B cell (primary cell): ENCODE measurements at regions not wholly inside any gene's neighbourhood (a gene's known extent, or its start where the extent isn't known, plus 50 kb on each side); places are given as distances from the start of the nearest gene placed in this dataset.

Experiments used
- ATAC-seq: fragments of 200-7000 bp; cut with Tn5 transposase; one replicate; pipeline ENCODE4 v1.10.0; 2021; ENCODE audit warnings: low read depth, mild to moderate bottlenecking, moderate number of reproducible peaks, moderate library complexity
- CTCF ChIA-PET: fragments of 350-600 bp; sonication (Branson Sonifier 250); formaldehyde crosslinking; loops from one replicate; lab custom pipeline; 2021; ENCODE audit warnings: antibody characterized with exemption, inconsistent platforms; lab: Charles Lee
- POLR2A ChIA-PET: fragments of 350-600 bp; sonication (Branson Sonifier 250); formaldehyde crosslinking; loops from one replicate; lab custom pipeline; 2021; ENCODE audit warnings: antibody characterized with exemption; lab: Charles Lee
- DNase-seq: peaks from one replicate; pipeline ENCODE4 v3.0.0; 2013
- H2AFZ ChIP-seq: 2 replicates; pipeline ENCODE4 v1.6.1; 2012; ENCODE audit warnings: mild to moderate bottlenecking, low read depth, low read length; ENCODE audit not compliant: insufficient read depth, poor library complexity, severe bottlenecking
- H3K27ac ChIP-seq, 2 donors: 1 replicate in 1 of 2; 2 replicates in 1 of 2; pipeline ENCODE4 v1.5.1; 2012 to 2013; ENCODE audit warnings: low read length in 2 of 2, mild to moderate bottlenecking in 2 of 2, moderate library complexity in 1 of 2
- H3K27me3 ChIP-seq, 4 experiments: fragments of 200-600 bp in 1 of 4; sonication (generic) in 1 of 4; replicated peaks in 1 of 4; 1 replicate in 2 of 4; 2 replicates in 2 of 4; pipeline versions ENCODE4 v1.6.1 to v1.7.0; 2013 to 2016; ENCODE audit warnings: low read length in 3 of 4, mild to moderate bottlenecking in 2 of 4, mixed read lengths in 1 of 4, moderate library complexity in 1 of 4; ENCODE audit not compliant: insufficient read depth in 4 of 4, control insufficient read depth in 3 of 4; ENCODE audit errors: control extremely low read depth in 1 of 4
- H3K36me3 ChIP-seq, 2 experiments: replicated peaks in 1 of 2; 1 replicate in 1 of 2; 2 replicates in 1 of 2; pipeline versions ENCODE4 v1.6.1 to v1.7.1; 2013; ENCODE audit warnings: low read length in 1 of 2; ENCODE audit not compliant: insufficient read depth in 2 of 2, control insufficient read depth in 1 of 2; ENCODE audit errors: control extremely low read depth in 1 of 2, extremely low read depth in 1 of 2
- H3K4me1 ChIP-seq, 2 donors: fragments of 200-600 bp in 1 of 2; sonication (generic) in 1 of 2; 1 replicate in 1 of 2; 2 replicates in 1 of 2; pipeline versions ENCODE4 v1.5.1 to v1.6.1; 2013 to 2017; ENCODE audit warnings: low read length in 2 of 2; ENCODE audit not compliant: control insufficient read depth in 2 of 2, insufficient read depth in 2 of 2
- H3K4me2 ChIP-seq: replicated peaks from 2 replicates; pipeline ENCODE3; 2012; ENCODE audit warnings: mild to moderate bottlenecking, low read depth, low read length; ENCODE audit not compliant: poor library complexity, severe bottlenecking
- H3K4me3 ChIP-seq, 5 experiments: fragments of 200-600 bp in 1 of 5; sonication (generic) in 1 of 5; 1 replicate in 3 of 5; 2 replicates in 2 of 5; pipeline versions ENCODE4 v1.5.1 to v1.7.0; 2011 to 2016; ENCODE audit warnings: low read length in 4 of 5, mild to moderate bottlenecking in 4 of 5, low read depth in 2 of 5, control low read depth in 1 of 5, moderate library complexity in 1 of 5; ENCODE audit not compliant: insufficient read depth in 1 of 5; ENCODE audit errors: control extremely low read depth in 1 of 5, extremely low read depth in 1 of 5
- H3K79me2 ChIP-seq: fragments of 200-600 bp; sonication (generic); one replicate; pipeline ENCODE4 v1.6.0; 2016; ENCODE audit warnings: low read length; ENCODE audit not compliant: control insufficient read depth, insufficient read depth
- H3K9ac ChIP-seq: fragments of 200-600 bp; sonication (generic); 2 replicates; pipeline ENCODE4 v1.6.1; 2017; ENCODE audit warnings: mild to moderate bottlenecking, low read length, moderate library complexity
- H3K9me3 ChIP-seq, 3 donors: one replicate each; pipeline versions ENCODE4 v1.6.1 to v1.7.1; 2013; ENCODE audit warnings: low read length in 2 of 3; ENCODE audit not compliant: control insufficient read depth in 2 of 3, insufficient read depth in 1 of 3; ENCODE audit errors: control extremely low read depth in 1 of 3
- H4K20me1 ChIP-seq: 2 replicates; pipeline ENCODE4 v1.6.0; 2012; ENCODE audit warnings: mild to moderate bottlenecking, low read length; ENCODE audit not compliant: insufficient read depth, control insufficient read depth, poor library complexity, severe bottlenecking
- H3K27ac Mint-ChIP-seq: one replicate; pipeline ENCODE4 v1.8.0; 2021; ENCODE audit warnings: mixed read lengths
- H3K27me3 Mint-ChIP-seq: one replicate; pipeline ENCODE4 v1.8.0; 2021; ENCODE audit warnings: mixed read lengths
- H3K4me1 Mint-ChIP-seq: one replicate; pipeline ENCODE4 v1.8.0; 2021; ENCODE audit warnings: mixed read lengths
- H3K4me3 Mint-ChIP-seq: one replicate; pipeline ENCODE4 v1.8.0; 2021; ENCODE audit warnings: mixed read lengths
- H3K9me3 Mint-ChIP-seq: one replicate; pipeline ENCODE4 v1.8.0; 2022; ENCODE audit warnings: mixed read lengths; ENCODE audit not compliant: insufficient read depth
- CTCF ChIP-seq: fragments of 200-600 bp; IDR thresholded peaks from one replicate; pipeline ENCODE4 v1.8.0; 2022; ENCODE audit warnings: antibody characterized with exemption, mild to moderate bottlenecking
- EZH2 ChIP-seq: IDR thresholded peaks from 2 replicates; pipeline ENCODE4 v1.6.1; 2012; ENCODE audit warnings: borderline replicate concordance, low read depth, mild to moderate bottlenecking, moderate library complexity, low read length; ENCODE audit not compliant: insufficient read depth, poor library complexity, severe bottlenecking
- WGBS: methylation state at CpG from one replicate; pipeline ENCODE4 v1.1.5; 2013; ENCODE audit warnings: missing lambda C conversion rate; ENCODE audit not compliant: insufficient coverage; 5-methylcytosine and 5-hydroxymethylcytosine counted together
- intact Hi-C: fragments of 100-400 bp; cut with micrococcal nuclease; formaldehyde crosslinking; loops from one replicate; pipeline ENCODE4 v1.10.0; 2022

- H3K27me3 ChIP-seq, result peaks cover 0 to 4% (median 0%) of the 10 kb centered on the region in 4 experiments
- Mint-ChIP-seq H3K27ac (no peak overlapping the region), H3K9me3 (no peaks in the 10 kb centered on the region), H3K4me3 (no peak overlapping the region), H3K27me3 (no peaks in the 10 kb centered on the region), H3K4me1 (no peaks in the 10 kb centered on the region)
- no peak overlapping the region for H3K4me3 ChIP-seq
- H3K4me2 ChIP-seq, result no peak overlapping the region
- no peak for TF ChIP-seq EZH2
- TF ChIP-seq CTCF, result no peak
- ChIA-PET POLR2A (no interaction called here), CTCF (no interaction called here)
- no peak overlapping the region for H2AFZ ChIP-seq
- no peaks in the 10 kb centered on the region for H4K20me1 ChIP-seq
- H3K79me2 ChIP-seq, result no peaks in the 10 kb centered on the region
- ATAC-seq, result no peak
- no peak overlapping the region for H3K27ac ChIP-seq
- 90% methylated on average over 3 of the region's 4 CpGs for WGBS
- DNase-seq, result no peak
- no peaks in the 10 kb centered on the region for H3K9me3 ChIP-seq
- no peaks in the 10 kb centered on the region for H3K4me1 ChIP-seq
- H3K36me3 ChIP-seq, result no peaks in the 10 kb centered on the region
- intact Hi-C loops, result loop anchor here (2.0 kb wide), 1 partner anchor 527 kb away; no protein-coding TSS in a partner anchor
- no peak overlapping the region for H3K9ac ChIP-seq
Measured at GRCh38 chr4:164011791-164012190, 517.3 kb downstream of the TMA16 start.

DNA sequence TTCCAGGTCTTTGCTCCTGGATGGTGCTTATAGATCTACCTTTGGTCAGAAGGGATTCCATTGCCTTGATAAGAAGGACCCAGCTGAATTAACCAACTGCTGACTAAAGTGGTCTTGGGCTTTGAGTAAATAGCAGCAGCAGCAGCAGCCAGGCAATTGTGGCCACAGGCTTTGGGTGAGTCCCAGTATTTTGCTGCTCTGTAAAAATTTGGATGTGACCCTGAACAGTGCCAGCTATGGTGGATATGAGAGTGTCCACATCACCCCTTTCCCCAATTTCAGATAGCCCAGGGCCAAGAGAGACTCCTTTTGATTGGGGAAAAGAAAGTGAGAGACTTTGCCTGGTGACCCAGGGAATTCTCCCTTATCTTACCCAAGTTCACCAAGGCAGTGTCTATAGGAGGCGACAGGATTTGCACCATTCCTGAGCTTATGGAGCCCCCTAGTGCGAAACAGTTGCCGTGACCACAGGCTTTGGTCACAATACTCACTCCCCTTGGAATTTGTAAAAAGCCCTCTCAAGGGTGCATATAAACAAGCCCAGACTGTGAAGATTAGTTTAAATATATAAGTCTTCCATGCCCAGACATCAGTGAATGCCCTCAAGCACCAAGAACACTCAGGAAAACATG lies 518.0 kb downstream of the TMA16 start:
- intact Hi-C loops, result loop anchor here (2.0 kb wide), 1 partner anchor 528 kb away; no protein-coding TSS in a partner anchor
- CTCF ChIA-PET, result interaction anchor here (0.9 to 1.2 kb wide), 4 partner anchors 9 to 527 kb away, joined by 3 read pairs; no protein-coding TSS in a partner anchor
- no peak overlapping the region for H3K4me3 Mint-ChIP-seq

More for the DNA sequence above, 518.0 kb downstream of the TMA16 start:
- Histone ChIP-seq H3K27me3 (peaks cover 0 to 4% (median 0%) of the 10 kb centered on the region in 4 experiments), H3K4me2 (no peak overlapping the region), H3K4me1 (no peaks in the 10 kb centered on the region), H3K4me3 (no peak overlapping the region), H3K27ac (no peak overlapping the region), H2AFZ (no peak overlapping the region), H3K9me3 (no peaks in the 10 kb centered on the region), H4K20me1 (no peaks in the 10 kb centered on the region), H3K9ac (no peak overlapping the region), H3K79me2 (no peaks in the 10 kb centered on the region), H3K36me3 (no peaks in the 10 kb centered on the region)
- no peak for ATAC-seq
- Mint-ChIP-seq H3K9me3 (no peaks in the 10 kb centered on the region), H3K27me3 (no peaks in the 10 kb centered on the region), H3K27ac (no peak overlapping the region), H3K4me1 (no peaks in the 10 kb centered on the region)
- TF ChIP-seq EZH2 (no peak), CTCF (peak; percentile 27)
- POLR2A ChIA-PET, result no interaction called here
- WGBS, result 14% methylated on average over 1 of the region's 3 CpGs
- peak; percentile 28 for DNase-seq
